ENCODE measurements at regions not wholly inside any gene's neighbourhood (a gene's known extent, or its start where the extent isn't known, plus 50 kb on each side); places are given as distances from the start of the nearest gene placed in this dataset.

- H3K4me3 Mint-ChIP-seq (ENCODE audit: unreplicated experiment): no peak overlapping the region
- intact Hi-C loops (cut with micrococcal nuclease): no loop called here
- CTCF ChIA-PET: interaction anchor here (0.8 to 1.7 kb wide), 3 partner anchors 20 to 891 kb away, joined by 3 to 8 read pairs (median 4); no protein-coding TSS in a partner anchor
- no peak for TF ChIP-seq CTCF (IDR thresholded peaks at IDR 0.05; ENCODE audit: unreplicated experiment)
- no peaks in the 10 kb centered on the region for H3K36me3 Mint-ChIP-seq (ENCODE audit: insufficient read depth, unreplicated experiment)
- POLR2A ChIA-PET: interaction anchor here (0.6 to 2.3 kb wide), 4 partner anchors 12 to 161 kb away, joined by 3 to 12 read pairs (median 6); no protein-coding TSS in a partner anchor
- no TSS peak for BruUV-seq (replicated peaks)
- peak overlapping the region; percentile 25 for H3K27ac Mint-ChIP-seq (ENCODE audit: low read depth, unreplicated experiment)
- no peaks in the 10 kb centered on the region for H3K27me3 Mint-ChIP-seq (ENCODE audit: insufficient read depth, unreplicated experiment)
- peaks cover 36% of the 10 kb centered on the region for H3K4me1 Mint-ChIP-seq (ENCODE audit: insufficient read depth, unreplicated experiment)
- H3K9me3 Mint-ChIP-seq (ENCODE audit: unreplicated experiment): no peaks in the 10 kb centered on the region
- DNase-seq (ENCODE audit: unreplicated experiment): no peak
Measured at GRCh38 chr16:51557670-51558069, 406.6 kb upstream of the SALL1 start.

- TF ChIP-seq CTCF (IDR thresholded peaks at IDR 0.05; ENCODE audit: unreplicated experiment): no peak
- CTCF ChIA-PET: interaction anchor here (0.5 to 1.7 kb wide), 8 partner anchors 12 to 228 kb away, joined by 3 to 8 read pairs (median 4); no protein-coding TSS in a partner anchor
- H3K27me3 Mint-ChIP-seq (ENCODE audit: insufficient read depth, unreplicated experiment): no peaks in the 10 kb centered on the region
- peaks cover 36% of the 10 kb centered on the region for H3K4me1 Mint-ChIP-seq (ENCODE audit: insufficient read depth, unreplicated experiment)
- peak overlapping the region; percentile 64 for H3K4me3 Mint-ChIP-seq (ENCODE audit: unreplicated experiment)
- TSS peak; percentile 91 for BruUV-seq (replicated peaks)
- H3K9me3 Mint-ChIP-seq (ENCODE audit: unreplicated experiment): no peaks in the 10 kb centered on the region
- peak; percentile 92 for DNase-seq (ENCODE audit: unreplicated experiment)
- intact Hi-C loops (cut with micrococcal nuclease): no loop called here
- POLR2A ChIA-PET: interaction anchor here (0.6 to 2.3 kb wide), 11 partner anchors 13 to 688 kb away, joined by 3 to 12 read pairs (median 4); no protein-coding TSS in a partner anchor
- H3K36me3 Mint-ChIP-seq (ENCODE audit: insufficient read depth, unreplicated experiment): no peaks in the 10 kb centered on the region
- peak overlapping the region; percentile 25 for H3K27ac Mint-ChIP-seq (ENCODE audit: low read depth, unreplicated experiment)
Measured at GRCh38 chr16:51556694-51557340, 405.7 kb upstream of the SALL1 start.

GRCh38 chr16:51553910-51554309, 402.8 kb upstream of the SALL1 start:
- DNase-seq (ENCODE audit: unreplicated experiment): peak; percentile 57
- peaks cover 6% of the 10 kb centered on the region for H3K9me3 Mint-ChIP-seq (ENCODE audit: unreplicated experiment)
- peak overlapping the region; percentile 46 for H3K27ac Mint-ChIP-seq (ENCODE audit: low read depth, unreplicated experiment)
- no peaks in the 10 kb centered on the region for H3K36me3 Mint-ChIP-seq (ENCODE audit: insufficient read depth, unreplicated experiment)
- no peak for TF ChIP-seq CTCF (IDR thresholded peaks at IDR 0.05; ENCODE audit: unreplicated experiment)
- intact Hi-C loops (cut with micrococcal nuclease): no loop called here
- no peak overlapping the region for H3K4me3 Mint-ChIP-seq (ENCODE audit: unreplicated experiment)
- peaks cover 44% of the 10 kb centered on the region for H3K4me1 Mint-ChIP-seq (ENCODE audit: insufficient read depth, unreplicated experiment)
- CTCF ChIA-PET: interaction anchor here (0.7 to 1.1 kb wide), 3 partner anchors 24 to 751 kb away, joined by 3 read pairs; no protein-coding TSS in a partner anchor
- POLR2A ChIA-PET: interaction anchor here (0.6 to 1.9 kb wide), 8 partner anchors 11 to 1625 kb away, joined by 3 to 7 read pairs (median 4); no protein-coding TSS in a partner anchor
- BruUV-seq (replicated peaks): TSS peak; percentile 88
- no peaks in the 10 kb centered on the region for H3K27me3 Mint-ChIP-seq (ENCODE audit: insufficient read depth, unreplicated experiment)

- no peak for TF ChIP-seq CTCF (IDR thresholded peaks at IDR 0.05; ENCODE audit: unreplicated experiment)
- Mint-ChIP-seq H3K27ac (ENCODE audit: low read depth, unreplicated experiment) (peak overlapping the region; percentile 46), H3K4me3 (ENCODE audit: unreplicated experiment) (no peak overlapping the region), H3K4me1 (ENCODE audit: insufficient read depth, unreplicated experiment) (peaks cover 44% of the 10 kb centered on the region), H3K9me3 (ENCODE audit: unreplicated experiment) (peaks cover 7% of the 10 kb centered on the region), H3K36me3 (ENCODE audit: insufficient read depth, unreplicated experiment) (no peaks in the 10 kb centered on the region), H3K27me3 (ENCODE audit: insufficient read depth, unreplicated experiment) (no peaks in the 10 kb centered on the region)
- ChIA-PET CTCF (interaction anchor here (0.6 to 0.7 kb wide), 3 partner anchors 8 to 28 kb away, joined by 3 to 5 read pairs (median 3); no protein-coding TSS in a partner anchor), POLR2A (interaction anchor here (0.9 to 1.9 kb wide), 5 partner anchors 11 to 145 kb away, joined by 3 to 7 read pairs (median 4); no protein-coding TSS in a partner anchor)
- intact Hi-C loops (cut with micrococcal nuclease): no loop called here
- no TSS peak for BruUV-seq (replicated peaks)
- peak; percentile 86 for DNase-seq (ENCODE audit: unreplicated experiment)
Measured at GRCh38 chr16:51553314-51553713, 402.2 kb upstream of the SALL1 start.
